Keratinocyte (primary cell): ENCODE measurements at regions not wholly inside any gene's neighbourhood (a gene's known extent, or its start where the extent isn't known, plus 50 kb on each side); places are given as distances from the start of the nearest gene placed in this dataset.

ENCODE experiments used
- DNase-seq: peaks from one replicate; pipeline ENCODE4 v3.0.0-alpha.2; 2011; ENCODE audit warnings: low read depth, missing footprints, low spot score
- FAIRE-seq: peaks from 2 replicates; lab custom pipeline; 2011; peaks lifted over from hg19 to GRCh38; lab: Jason Lieb, UNC
- H2AFZ ChIP-seq: 2 replicates; pipeline ENCODE4 v1.6.0; 2012; ENCODE audit warnings: low read length, control low read depth, inconsistent platforms; ENCODE audit not compliant: control insufficient read depth
- H3K27ac ChIP-seq: 2 replicates; pipeline ENCODE4 v1.5.1; 2011; ENCODE audit warnings: low read length; ENCODE audit not compliant: control insufficient read depth, insufficient read depth
- H3K27me3 ChIP-seq: 3 replicates; pipeline ENCODE4 v1.6.0; 2011; ENCODE audit warnings: low read length; ENCODE audit not compliant: control insufficient read depth, insufficient read depth; ENCODE audit errors: extremely low read depth
- H3K36me3 ChIP-seq, 2 experiments: 2 replicates in 1 of 2; 3 replicates in 1 of 2; pipeline ENCODE4 v1.5.1; 2011; ENCODE audit warnings: low read length in 2 of 2, mild to moderate bottlenecking in 1 of 2; ENCODE audit not compliant: control insufficient read depth in 2 of 2, insufficient read depth in 2 of 2; ENCODE audit errors: extremely low read depth in 1 of 2
- H3K4me1 ChIP-seq: 3 replicates; pipeline ENCODE4 v1.5.1; 2011; ENCODE audit warnings: low read length; ENCODE audit not compliant: control insufficient read depth, insufficient read depth; ENCODE audit errors: extremely low read depth
- H3K4me2 ChIP-seq: 3 replicates; pipeline ENCODE4 v1.6.0; 2011; ENCODE audit warnings: low read depth, low read length; ENCODE audit not compliant: control insufficient read depth, insufficient read depth; ENCODE audit errors: extremely low read depth
- H3K4me3 ChIP-seq, 3 experiments: fragments of 200-600 bp in 1 of 3; sonication (generic) in 1 of 3; 2 replicates in 2 of 3; 3 replicates in 1 of 3; pipeline ENCODE4 v1.5.1; 2011 to 2016; ENCODE audit warnings: low read length in 3 of 3, mild to moderate bottlenecking in 3 of 3, control low read depth in 2 of 3, inconsistent platforms in 1 of 3, low read depth in 1 of 3, mixed read lengths in 1 of 3, mixed run types in 1 of 3, moderate library complexity in 1 of 3; ENCODE audit not compliant: control insufficient read depth in 2 of 3, insufficient read depth in 2 of 3; ENCODE audit errors: extremely low read depth in 1 of 3
- H3K79me2 ChIP-seq: 2 replicates; pipeline ENCODE4 v1.6.0; 2012; ENCODE audit warnings: low read length; ENCODE audit not compliant: control insufficient read depth, insufficient read depth
- H3K9ac ChIP-seq: 3 replicates; pipeline ENCODE4 v1.6.0; 2011; ENCODE audit warnings: low read length; ENCODE audit not compliant: control insufficient read depth, insufficient read depth; ENCODE audit errors: extremely low read depth
- H3K9me1 ChIP-seq: 3 replicates; pipeline ENCODE4 v1.6.0; 2011; ENCODE audit warnings: low read length; ENCODE audit not compliant: control insufficient read depth, insufficient read depth; ENCODE audit errors: extremely low read depth
- H3K9me3 ChIP-seq: 2 replicates; pipeline ENCODE4 v1.5.1; 2012; ENCODE audit warnings: low read depth, low read length; ENCODE audit not compliant: control insufficient read depth
- H4K20me1 ChIP-seq: 3 replicates; pipeline ENCODE4 v1.6.0; 2011; ENCODE audit warnings: low read length; ENCODE audit not compliant: control insufficient read depth, insufficient read depth; ENCODE audit errors: extremely low read depth
- CTCF ChIP-seq, 3 experiments: IDR thresholded peaks in 1 of 3; conservative IDR thresholded peaks in 1 of 3; optimal IDR thresholded peaks in 1 of 3; 2 replicates in 2 of 3; 3 replicates in 1 of 3; pipeline versions ENCODE3 to v1.5.1; 2011; ENCODE audit warnings: low read length in 3 of 3, mild to moderate bottlenecking in 3 of 3, moderate library complexity in 2 of 3, control low read depth in 1 of 3, inconsistent platforms in 1 of 3; ENCODE audit not compliant: insufficient read depth in 2 of 3; ENCODE audit errors: extremely low read depth in 1 of 3
- EZH2 ChIP-seq: IDR thresholded peaks from one replicate; pipeline ENCODE4 v1.6.1; 2012; ENCODE audit warnings: inconsistent platforms, mild to moderate bottlenecking, low read length, moderate library complexity
- dilution Hi-C: fragments of 300-500 bp; cut with MboI; formaldehyde crosslinking; loops from one replicate; pipeline ENCODE4 v1.7.0; 2020; ENCODE audit warnings: low sequenced_read_pairs; ENCODE audit not compliant: extremely low pct_ligation_motif_present

- peak overlapping the region; percentile 45 for H2AFZ ChIP-seq
- FAIRE-seq = peak; percentile 72
Measured at GRCh38 chr5:68456756-68457217, 241.2 kb downstream of the PIK3R1 start.

GRCh38 chr5:68457285-68457684 lies 241.7 kb downstream of the PIK3R1 start:
- Histone ChIP-seq H3K9me3 (no peaks in the 10 kb centered on the region), H3K79me2 (no peaks in the 10 kb centered on the region), H3K4me1 (peaks cover 6% of the 10 kb centered on the region), H3K9ac (no peak overlapping the region), H3K27me3 (no peaks in the 10 kb centered on the region), H3K36me3 (no peaks in the 10 kb centered on the region), H3K4me2 (no peak overlapping the region), H3K9me1 (no peaks in the 10 kb centered on the region), H3K4me3 (no peak overlapping the region), H4K20me1 (no peaks in the 10 kb centered on the region), H3K27ac (no peak overlapping the region), H2AFZ (no peak overlapping the region)
- TF ChIP-seq EZH2 (no peak), CTCF (optimal IDR thresholded peaks at IDR 0.05 in 1 of 3, IDR thresholded peaks at IDR 0.05 in 1 of 3, conservative IDR thresholded peaks at IDR 0.05 in 1 of 3; ENCODE audit: extremely low read depth in 1 of 3, insufficient read depth in 2 of 3, low read length in 3 of 3) (no peak)
- DNase-seq = no peak
- dilution Hi-C loops = no loop called here
- no peak for FAIRE-seq

More at GRCh38 chr5:68456756-68457217, 241.2 kb downstream of the PIK3R1 start:
- TF ChIP-seq EZH2 (no peak), CTCF (optimal IDR thresholded peaks at IDR 0.05 in 1 of 3, IDR thresholded peaks at IDR 0.05 in 1 of 3, conservative IDR thresholded peaks at IDR 0.05 in 1 of 3; ENCODE audit: extremely low read depth in 1 of 3, insufficient read depth in 2 of 3, low read length in 3 of 3) (no peak)
- no peaks in the 10 kb centered on the region for H3K9me3 ChIP-seq
- H4K20me1 ChIP-seq = no peaks in the 10 kb centered on the region
- no peak overlapping the region for H3K4me3 ChIP-seq
- peaks cover 6% of the 10 kb centered on the region for H3K4me1 ChIP-seq
- no peaks in the 10 kb centered on the region for H3K9me1 ChIP-seq
- no peak overlapping the region for H3K4me2 ChIP-seq
- DNase-seq = no peak
- H3K9ac ChIP-seq = no peak overlapping the region
- no peaks in the 10 kb centered on the region for H3K36me3 ChIP-seq
- H3K27ac ChIP-seq = no peak overlapping the region
- dilution Hi-C loops = no loop called here
- H3K27me3 ChIP-seq = no peaks in the 10 kb centered on the region
- H3K79me2 ChIP-seq = no peaks in the 10 kb centered on the region
